ENCODE measurements at regions not wholly inside any gene's neighbourhood (a gene's known extent, or its start where the extent isn't known, plus 50 kb on each side); places are given as distances from the start of the nearest gene placed in this dataset.

DNA sequence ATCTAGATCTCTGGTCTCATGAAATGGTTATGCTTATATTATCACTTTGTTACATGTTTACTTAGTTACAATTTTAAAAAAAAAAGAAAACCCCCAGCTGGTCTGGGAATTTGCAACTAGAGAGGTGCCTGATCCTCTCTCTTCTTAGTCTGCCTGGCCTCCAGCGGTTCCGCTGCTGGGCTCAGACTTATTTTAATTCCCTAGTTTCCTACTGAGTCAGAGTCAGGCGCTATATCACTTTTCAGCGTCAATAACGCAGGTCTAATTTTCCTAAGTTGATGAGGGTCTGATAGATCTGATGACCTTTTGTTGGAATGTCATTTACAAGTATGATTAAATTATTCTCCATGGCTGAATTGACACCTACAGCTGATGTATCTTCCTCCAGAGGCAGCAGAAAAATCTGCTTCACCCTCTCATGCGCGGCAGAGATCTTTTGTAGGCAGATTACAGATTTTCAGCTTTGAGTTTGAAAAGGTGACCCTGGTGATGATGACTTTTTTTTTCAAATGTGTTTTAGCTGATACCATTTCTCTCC is 391.0 kb downstream of the CBLN4 start:
- POLR2A ChIA-PET, result no interaction called here
- no peak for DNase-seq
- no peak for ATAC-seq
- no peaks in the 10 kb centered on the region for H3K4me1 Mint-ChIP-seq
- peaks cover 0 to 8% (median 0%) of the 10 kb centered on the region in 3 donors for H3K36me3 Mint-ChIP-seq
- H3K27ac Mint-ChIP-seq, result no peak overlapping the region
- peaks cover 0 to 15% (median 8%) of the 10 kb centered on the region in 9 donors for H3K9me3 Mint-ChIP-seq
- H3K27me3 Mint-ChIP-seq, result no peaks in the 10 kb centered on the region
- no peak overlapping the region for H3K4me3 Mint-ChIP-seq

DNA sequence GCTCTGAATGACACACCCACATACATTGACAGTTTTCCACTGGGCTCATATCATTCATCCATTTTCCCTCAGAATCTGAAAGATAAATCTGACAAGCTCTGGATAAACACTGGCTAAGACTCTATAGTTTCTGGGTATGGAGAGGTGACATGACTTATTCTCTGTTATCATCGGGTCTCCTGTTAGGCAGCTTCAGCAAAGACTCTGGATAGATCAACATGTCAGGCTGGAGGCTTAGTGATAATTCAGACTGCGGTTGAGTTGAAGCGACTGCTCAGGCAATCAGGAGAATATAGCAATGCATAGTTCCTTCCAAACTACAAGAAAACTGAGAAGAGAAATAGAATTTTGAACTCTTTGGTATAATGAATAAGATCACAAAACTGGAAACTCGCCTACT is 394.6 kb downstream of the CBLN4 start:
- ATAC-seq, result no peak
- Mint-ChIP-seq H3K36me3 (peaks cover 0 to 8% (median 0%) of the 10 kb centered on the region in 3 donors), H3K27me3 (no peaks in the 10 kb centered on the region), H3K4me1 (no peaks in the 10 kb centered on the region), H3K4me3 (no peak overlapping the region), H3K9me3 (peaks cover 0 to 18% (median 5%) of the 10 kb centered on the region in 9 donors), H3K27ac (no peak overlapping the region)
- no peak for DNase-seq
- POLR2A ChIA-PET, result no interaction called here

DNA sequence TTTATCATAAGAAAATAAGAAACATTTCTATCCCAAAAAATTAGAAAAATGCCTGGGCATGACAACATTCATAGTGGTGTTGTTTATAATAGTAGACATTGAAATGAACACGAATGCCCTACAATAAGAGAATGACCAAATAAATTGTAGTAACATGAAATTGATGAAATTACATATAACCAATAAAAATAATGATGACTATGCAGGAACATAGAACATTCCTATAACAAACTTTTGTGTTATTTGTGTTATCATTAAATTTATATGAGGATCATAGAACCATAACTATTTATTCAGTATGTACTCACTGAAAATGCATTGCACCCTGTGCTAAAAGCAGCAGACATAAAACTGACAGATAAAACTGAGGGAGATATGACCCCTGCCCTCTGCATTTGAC is 399.7 kb downstream of the CBLN4 start:
- Mint-ChIP-seq H3K27me3 (no peaks in the 10 kb centered on the region), H3K36me3 (no peaks in the 10 kb centered on the region), H3K4me3 (no peak overlapping the region), H3K9me3 (peaks cover 0 to 11% (median 2%) of the 10 kb centered on the region in 9 donors), H3K27ac (no peak overlapping the region), H3K4me1 (no peaks in the 10 kb centered on the region)
- POLR2A ChIA-PET, result no interaction called here
- no peak for ATAC-seq
- no peak for DNase-seq

DNA sequence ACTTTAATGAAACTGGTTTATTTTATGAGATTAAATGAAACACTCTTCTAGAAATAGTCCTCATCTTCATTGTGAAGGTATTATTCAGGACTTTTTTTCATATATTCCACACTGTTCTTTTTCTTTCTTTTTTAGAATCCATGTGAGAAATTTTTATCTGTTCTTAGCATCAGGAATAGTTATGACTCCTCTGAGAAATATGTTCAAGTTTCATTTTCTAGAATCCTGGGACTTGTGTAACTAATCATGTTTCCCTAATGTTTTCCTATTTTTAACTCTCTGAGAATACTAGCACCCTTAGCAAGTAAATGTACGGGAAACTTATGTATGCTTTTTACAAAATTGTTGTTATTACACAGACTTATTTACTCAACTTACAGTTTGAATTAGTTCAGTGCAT is 407.8 kb downstream of the CBLN4 start:
- POLR2A ChIA-PET, result no interaction called here
- H3K4me1 Mint-ChIP-seq, result no peaks in the 10 kb centered on the region
- no peak overlapping the region for H3K27ac Mint-ChIP-seq
- H3K4me3 Mint-ChIP-seq, result no peak overlapping the region
- no peaks in the 10 kb centered on the region for H3K36me3 Mint-ChIP-seq
- no peaks in the 10 kb centered on the region for H3K27me3 Mint-ChIP-seq
- peaks cover 0 to 10% (median 3%) of the 10 kb centered on the region in 9 donors for H3K9me3 Mint-ChIP-seq
- ATAC-seq, result no peak
- DNase-seq, result no peak

DNA sequence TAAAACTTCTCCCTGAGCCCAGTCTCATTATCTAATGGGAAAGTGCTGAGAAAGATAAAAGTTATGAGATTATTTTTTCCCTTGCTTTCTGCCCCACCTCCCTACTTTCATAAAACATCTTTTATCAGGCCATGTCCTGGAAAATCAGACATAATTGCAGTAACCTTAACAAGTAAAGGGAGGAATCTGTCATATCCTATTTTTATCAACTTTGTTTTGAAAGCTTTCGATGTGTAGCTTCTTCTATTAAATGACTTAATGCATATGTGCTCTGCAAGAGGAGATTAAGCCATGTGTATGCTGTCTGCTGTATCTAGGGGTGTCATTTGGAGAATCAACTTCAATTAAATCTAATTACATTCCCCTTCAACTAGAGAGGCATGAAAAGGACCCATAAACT is 408.9 kb downstream of the CBLN4 start:
- Mint-ChIP-seq H3K27ac (no peak overlapping the region), H3K4me1 (no peaks in the 10 kb centered on the region), H3K27me3 (no peaks in the 10 kb centered on the region)

DNA sequence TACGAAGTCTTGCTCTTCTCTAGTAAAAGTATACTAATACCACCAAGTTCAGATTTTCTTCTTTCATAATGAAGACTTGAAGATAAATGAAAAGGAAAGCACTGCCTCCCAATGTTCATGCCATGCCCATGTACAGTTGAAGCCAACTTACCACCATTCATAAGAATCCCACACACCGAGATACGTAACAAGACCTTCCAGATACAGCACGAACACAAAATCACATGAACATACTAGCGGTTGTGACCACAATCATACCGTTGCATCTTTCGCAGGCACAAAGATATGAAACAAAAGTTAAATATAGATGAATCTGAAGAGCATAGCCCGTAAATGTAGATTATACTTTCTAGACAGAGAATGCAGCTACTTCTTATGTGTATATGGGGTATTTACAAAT is 412.5 kb downstream of the CBLN4 start:
- H3K4me1 Mint-ChIP-seq, result no peaks in the 10 kb centered on the region
- no peak for ATAC-seq
- peaks cover 0 to 4% (median 0%) of the 10 kb centered on the region in 5 donors for H3K27me3 Mint-ChIP-seq
- no peaks in the 10 kb centered on the region for H3K36me3 Mint-ChIP-seq
- no peak overlapping the region for H3K4me3 Mint-ChIP-seq
- POLR2A ChIA-PET, result no interaction called here
- no peak overlapping the region for H3K27ac Mint-ChIP-seq
- no peak for DNase-seq
- peaks cover 0 to 14% (median 0%) of the 10 kb centered on the region in 9 donors for H3K9me3 Mint-ChIP-seq

More for the DNA sequence above, 408.9 kb downstream of the CBLN4 start:
- DNase-seq, result no peak
- peaks cover 0 to 14% (median 2%) of the 10 kb centered on the region in 9 donors for H3K9me3 Mint-ChIP-seq
- H3K4me3 Mint-ChIP-seq, result no peak overlapping the region
- POLR2A ChIA-PET, result no interaction called here
- no peak for ATAC-seq
- H3K36me3 Mint-ChIP-seq, result no peaks in the 10 kb centered on the region

DNA sequence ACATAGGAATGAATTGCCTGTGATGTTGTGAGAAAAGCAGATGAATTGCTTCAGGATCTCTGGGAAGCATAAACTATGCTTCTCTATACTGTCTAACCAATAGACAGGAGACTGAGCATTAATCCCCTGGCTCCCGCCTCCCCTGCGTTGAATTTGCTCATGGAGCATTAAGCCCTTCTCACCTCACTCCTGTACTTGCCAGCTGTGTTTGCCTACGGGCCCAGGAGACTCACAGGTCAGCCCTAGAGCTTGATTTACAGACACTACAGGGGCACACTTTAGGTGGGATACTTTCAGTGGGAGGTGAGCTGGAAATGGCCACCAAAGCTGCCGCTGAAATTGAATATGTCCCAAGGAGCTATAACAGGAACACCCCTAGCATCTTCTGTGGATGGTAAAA is 418.7 kb downstream of the CBLN4 start:
- no peak for DNase-seq
- H3K27me3 Mint-ChIP-seq, result peaks cover 0 to 4% (median 2%) of the 10 kb centered on the region in 5 donors
- POLR2A ChIA-PET, result no interaction called here
- no peaks in the 10 kb centered on the region for H3K4me1 Mint-ChIP-seq
- ATAC-seq, result no peak
- no peak overlapping the region for H3K4me3 Mint-ChIP-seq
- no peak overlapping the region for H3K27ac Mint-ChIP-seq
- no peaks in the 10 kb centered on the region for H3K36me3 Mint-ChIP-seq
- peaks cover 0 to 13% (median 0%) of the 10 kb centered on the region in 9 donors for H3K9me3 Mint-ChIP-seq

DNA sequence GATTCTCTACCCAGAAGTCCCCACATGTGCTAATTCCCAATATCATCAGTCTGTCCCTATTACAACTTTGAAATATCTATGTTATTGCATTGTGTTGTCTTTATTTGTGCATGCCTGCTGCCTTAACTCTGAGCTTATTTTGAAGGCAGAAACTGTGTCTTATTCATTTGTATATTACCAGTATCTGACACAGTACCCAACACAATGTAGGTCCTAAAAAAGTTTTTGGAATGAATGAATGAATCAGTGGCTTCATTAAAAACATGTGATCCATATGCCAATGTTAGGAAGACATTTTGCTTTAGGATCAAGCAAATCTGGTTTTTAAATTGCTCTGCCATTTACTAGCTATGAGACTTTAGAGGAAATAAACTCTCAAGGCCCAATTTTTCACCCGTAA is 420.4 kb downstream of the CBLN4 start:
- ATAC-seq, result no peak
- H3K27me3 Mint-ChIP-seq, result peaks cover 0 to 2% (median 0%) of the 10 kb centered on the region in 5 donors
- no peaks in the 10 kb centered on the region for H3K36me3 Mint-ChIP-seq
- H3K9me3 Mint-ChIP-seq, result peaks cover 0 to 3% (median 0%) of the 10 kb centered on the region in 9 donors
- H3K4me1 Mint-ChIP-seq, result no peaks in the 10 kb centered on the region
- H3K4me3 Mint-ChIP-seq, result no peak overlapping the region
- POLR2A ChIA-PET, result no interaction called here
- DNase-seq, result no peak
- H3K27ac Mint-ChIP-seq, result no peak overlapping the region

DNA sequence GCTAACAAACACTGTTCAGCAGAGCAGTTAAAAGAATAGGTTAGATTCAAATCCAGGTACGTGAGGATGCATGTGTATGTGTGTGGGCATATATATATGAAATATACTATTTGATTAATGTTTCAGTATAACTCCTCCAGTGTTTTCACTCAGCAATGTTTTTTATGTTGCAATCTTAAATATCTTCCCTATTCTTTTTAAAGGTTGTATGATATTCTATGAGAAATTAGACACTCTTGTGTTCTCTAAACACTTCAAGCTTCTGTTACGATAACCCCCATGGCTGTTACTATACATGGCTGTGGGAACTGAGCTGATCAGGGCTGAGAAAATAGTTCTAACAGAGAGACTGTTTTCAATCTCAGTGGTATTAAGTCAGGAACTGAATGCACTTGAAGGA is 421.0 kb downstream of the CBLN4 start:
- DNase-seq (no peak), ATAC-seq (no peak)
- no peak overlapping the region for H3K27ac Mint-ChIP-seq
- peaks cover 0 to 2% (median 0%) of the 10 kb centered on the region in 5 donors for H3K27me3 Mint-ChIP-seq
- H3K4me3 Mint-ChIP-seq, result no peak overlapping the region
- H3K9me3 Mint-ChIP-seq, result peaks cover 0 to 3% (median 0%) of the 10 kb centered on the region in 9 donors
- no peaks in the 10 kb centered on the region for H3K4me1 Mint-ChIP-seq
- POLR2A ChIA-PET, result no interaction called here
- no peaks in the 10 kb centered on the region for H3K36me3 Mint-ChIP-seq

DNA sequence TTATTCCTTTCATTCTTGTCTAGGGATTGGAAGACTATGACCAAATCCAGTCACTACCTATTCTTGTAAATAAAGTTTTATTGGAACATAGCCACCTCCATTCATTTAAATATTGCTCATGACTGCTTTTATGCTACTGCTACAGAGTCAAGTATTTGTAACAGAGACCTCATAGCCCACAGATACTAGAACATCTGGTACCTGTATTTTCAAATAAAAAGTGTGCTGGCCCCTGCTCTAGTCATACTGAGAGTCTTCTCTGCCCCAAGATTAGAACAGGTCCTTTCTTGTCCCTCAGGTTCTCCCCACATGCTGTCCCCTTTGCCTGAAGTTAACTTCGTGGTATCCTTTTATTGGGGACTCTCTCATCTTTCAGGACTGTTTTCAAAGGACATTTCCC is 422.3 kb downstream of the CBLN4 start:
- no peak for DNase-seq
- no peak for ATAC-seq
- Mint-ChIP-seq H3K9me3 (peaks cover 0 to 3% (median 0%) of the 10 kb centered on the region in 9 donors), H3K36me3 (no peaks in the 10 kb centered on the region), H3K27me3 (peaks cover 0 to 2% (median 0%) of the 10 kb centered on the region in 5 donors), H3K4me1 (no peaks in the 10 kb centered on the region), H3K27ac (no peak overlapping the region), H3K4me3 (no peak overlapping the region)
- POLR2A ChIA-PET, result no interaction called here

DNA sequence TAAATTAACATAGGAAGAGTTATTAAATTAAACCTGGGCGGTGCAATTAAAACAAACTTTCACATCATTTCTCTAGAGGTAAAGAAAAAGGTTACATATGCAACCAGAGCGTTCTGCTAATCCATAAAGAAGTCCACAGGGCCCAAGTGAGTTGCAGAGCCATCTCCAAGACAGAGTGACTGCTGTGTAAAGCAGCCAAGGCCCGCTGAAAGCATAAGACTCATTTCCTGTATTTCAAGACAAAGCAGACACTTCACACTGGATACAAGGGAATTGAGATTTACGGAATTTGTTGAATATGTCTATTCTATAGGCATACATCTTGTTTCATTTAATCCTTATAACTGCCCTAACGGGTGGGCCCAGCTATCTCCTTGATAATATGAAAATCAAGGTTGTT is 422.8 kb downstream of the CBLN4 start:
- no peak overlapping the region for H3K27ac Mint-ChIP-seq

DNA sequence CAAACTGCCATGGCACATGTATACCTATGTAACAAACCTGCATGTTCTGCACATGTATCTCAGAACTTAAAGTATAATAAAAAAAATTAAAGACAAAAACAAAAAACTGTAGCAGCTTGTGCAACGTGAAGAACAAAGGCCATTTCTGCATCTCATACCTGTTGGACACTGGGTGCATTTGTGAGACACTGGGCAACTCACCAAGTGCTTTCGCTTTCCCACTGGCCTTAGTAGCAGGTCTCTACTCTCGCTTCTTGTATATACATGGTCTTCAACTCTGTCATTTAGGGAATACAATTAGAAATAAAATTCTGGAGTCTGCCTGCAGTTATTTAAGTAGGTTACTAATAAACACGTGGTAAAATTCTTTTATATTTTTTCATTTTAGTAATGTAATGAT is 423.8 kb downstream of the CBLN4 start:
- DNase-seq, result no peak
- no peak for ATAC-seq
- H3K9me3 Mint-ChIP-seq, result peaks cover 0 to 3% (median 0%) of the 10 kb centered on the region in 9 donors
- POLR2A ChIA-PET, result no interaction called here
- H3K27ac Mint-ChIP-seq, result no peak overlapping the region
- H3K36me3 Mint-ChIP-seq, result no peaks in the 10 kb centered on the region
- H3K4me3 Mint-ChIP-seq, result no peak overlapping the region
- peaks cover 0 to 2% (median 0%) of the 10 kb centered on the region in 5 donors for H3K27me3 Mint-ChIP-seq
- H3K4me1 Mint-ChIP-seq, result no peaks in the 10 kb centered on the region

More for the DNA sequence above, 422.8 kb downstream of the CBLN4 start:
- no peaks in the 10 kb centered on the region for H3K4me1 Mint-ChIP-seq
- H3K27me3 Mint-ChIP-seq, result peaks cover 0 to 2% (median 0%) of the 10 kb centered on the region in 5 donors
- POLR2A ChIA-PET, result no interaction called here
- no peak for DNase-seq
- H3K4me3 Mint-ChIP-seq, result no peak overlapping the region
- peaks cover 0 to 3% (median 0%) of the 10 kb centered on the region in 9 donors for H3K9me3 Mint-ChIP-seq
- ATAC-seq, result no peak
- no peaks in the 10 kb centered on the region for H3K36me3 Mint-ChIP-seq

DNA sequence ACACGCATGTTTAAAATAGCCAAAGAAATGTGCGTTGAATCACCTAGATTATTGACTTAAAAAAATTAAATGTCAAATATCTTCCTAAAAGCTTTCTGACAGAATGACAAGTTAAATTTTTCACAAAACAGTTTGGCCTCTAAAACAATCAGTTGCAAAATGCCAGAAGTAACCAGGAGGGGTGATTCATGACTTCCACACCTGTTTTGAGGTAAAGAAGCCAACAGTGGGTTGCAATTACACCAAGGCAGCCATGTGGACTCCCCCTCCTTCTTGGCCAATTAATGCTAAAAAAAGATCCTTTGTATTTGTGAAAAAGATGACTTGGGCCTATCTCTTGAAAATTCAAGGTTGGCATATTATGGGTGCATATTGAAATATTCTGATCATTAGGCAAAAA is 424.8 kb downstream of the CBLN4 start:
- ATAC-seq (no peak), DNase-seq (no peak)
- Mint-ChIP-seq H3K27ac (no peak overlapping the region), H3K4me3 (no peak overlapping the region), H3K36me3 (no peaks in the 10 kb centered on the region), H3K9me3 (peaks cover 0 to 3% (median 0%) of the 10 kb centered on the region in 9 donors), H3K27me3 (peaks cover 0 to 1% (median 0%) of the 10 kb centered on the region in 5 donors), H3K4me1 (no peaks in the 10 kb centered on the region)
- POLR2A ChIA-PET, result no interaction called here

DNA sequence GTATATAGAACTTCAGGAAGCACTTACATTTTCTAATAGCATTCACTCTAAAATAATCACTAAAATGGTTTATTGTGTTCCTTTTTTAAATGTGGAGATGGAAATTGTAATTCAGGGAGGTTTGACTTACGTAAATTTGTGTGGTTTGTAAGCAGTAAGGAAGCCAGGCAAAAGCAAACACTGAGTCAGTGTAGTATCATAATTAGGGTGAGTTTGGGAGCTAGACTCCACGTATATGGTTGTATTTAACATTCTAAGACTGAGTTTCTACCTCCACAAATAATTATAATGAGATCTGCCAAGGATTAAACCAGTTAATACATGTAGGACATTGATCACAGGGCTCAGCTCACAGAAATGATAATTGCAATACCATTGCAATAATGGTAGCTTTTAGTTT is 425.5 kb downstream of the CBLN4 start:
- no peak overlapping the region for H3K27ac Mint-ChIP-seq
- no peak overlapping the region for H3K4me3 Mint-ChIP-seq

More for the DNA sequence above, 425.5 kb downstream of the CBLN4 start:
- no peaks in the 10 kb centered on the region for H3K4me1 Mint-ChIP-seq
- POLR2A ChIA-PET, result no interaction called here
- no peaks in the 10 kb centered on the region for H3K36me3 Mint-ChIP-seq
- ATAC-seq (no peak), DNase-seq (no peak)
- H3K9me3 Mint-ChIP-seq, result peaks cover 0 to 3% (median 0%) of the 10 kb centered on the region in 9 donors
- H3K27me3 Mint-ChIP-seq, result peaks cover 0 to 1% (median 0%) of the 10 kb centered on the region in 5 donors

Data from naive thymus-derived CD8-positive, alpha-beta T cell (primary cell).